RWPE2 (cell line): ENCODE measurements at regions not wholly inside any gene's neighbourhood (a gene's known extent, or its start where the extent isn't known, plus 50 kb on each side); places are given as distances from the start of the nearest gene placed in this dataset.

Experiments used
- ATAC-seq: fragments of 200-7000 bp; cut with Tn5 transposase; 3 replicates; pipeline ENCODE4 v1.9.1; 2021; ENCODE audit warnings: low read depth
- DNase-seq: peaks from one replicate; pipeline ENCODE4 v3.0.0-alpha.2; 2020; ENCODE audit warnings: low spot score
- H3K27ac ChIP-seq: fragments of 450-650 bp; 2 replicates; pipeline ENCODE4 v1.5.1; 2017; ENCODE audit warnings: mild to moderate bottlenecking; ENCODE audit not compliant: poor library complexity, severe bottlenecking
- H3K27me3 ChIP-seq: fragments of 250-450 bp; sonication (Bioruptor Pico); 2 replicates; pipeline ENCODE4 v1.5.1; 2021; ENCODE audit warnings: mild to moderate bottlenecking, moderate library complexity; ENCODE audit not compliant: insufficient read depth, poor library complexity, severe bottlenecking
- H3K36me3 ChIP-seq: fragments of 250-450 bp; sonication (Bioruptor Pico); 2 replicates; pipeline ENCODE4 v1.5.1; 2020; ENCODE audit warnings: low read depth, mild to moderate bottlenecking, moderate library complexity
- H3K4me1 ChIP-seq: fragments of 250-450 bp; sonication (Bioruptor Pico); 2 replicates; pipeline ENCODE4 v1.5.1; 2021; ENCODE audit warnings: mild to moderate bottlenecking, moderate library complexity; ENCODE audit not compliant: insufficient read depth, poor library complexity, severe bottlenecking
- H3K4me3 ChIP-seq: fragments of 250-450 bp; sonication (Bioruptor Pico); 2 replicates; pipeline ENCODE4 v1.5.1; 2021; ENCODE audit warnings: mild to moderate bottlenecking, moderate library complexity; ENCODE audit not compliant: severe bottlenecking
- H3K9me3 ChIP-seq: fragments of 250-450 bp; sonication (Bioruptor Pico); 2 replicates; pipeline ENCODE4 v1.5.1; 2021; ENCODE audit warnings: mild to moderate bottlenecking, moderate library complexity; ENCODE audit not compliant: severe bottlenecking
- TF ChIP-seq, protein P1 (sequence below): fragments of 450-650 bp; IDR thresholded peaks from one replicate; pipeline ENCODE4 v1.5.1; 2017; ENCODE audit warnings: mild to moderate bottlenecking, moderate library complexity; ENCODE audit not compliant: poor library complexity, severe bottlenecking

DNA sequence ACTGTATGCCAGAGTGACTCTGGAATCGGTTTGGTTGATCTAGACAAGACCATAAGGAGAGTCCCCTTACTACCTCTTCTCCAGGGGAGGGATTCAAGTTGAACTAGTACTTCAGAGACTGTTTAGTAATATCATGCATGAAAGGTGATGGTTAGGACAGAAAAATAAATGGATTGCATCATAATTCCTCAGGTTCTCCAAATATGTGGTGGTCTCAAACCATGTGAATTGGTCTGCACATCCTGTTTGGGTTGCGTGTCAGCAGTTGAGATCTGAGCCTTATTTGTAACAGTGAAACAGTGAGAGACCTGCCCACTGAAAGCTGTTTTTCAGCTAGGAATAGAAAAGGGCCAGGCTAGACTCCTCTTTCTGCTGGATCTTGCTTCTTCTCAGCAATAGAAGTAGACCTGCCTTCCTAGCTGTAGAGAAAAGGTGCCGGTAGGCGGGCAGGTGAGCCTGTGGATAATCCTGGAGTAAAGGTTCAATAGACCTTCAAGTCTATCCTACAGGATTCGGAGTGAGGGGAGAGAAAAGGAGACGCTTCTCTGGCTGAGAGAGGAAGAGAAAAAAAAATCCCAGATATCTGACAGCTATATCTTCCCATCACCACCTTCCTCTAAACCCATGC is 258.5 kb upstream of the E2F7 start:
- Histone ChIP-seq H3K36me3 (no peaks in the 10 kb centered on the region), H3K4me1 (no peaks in the 10 kb centered on the region), H3K27me3 (peaks cover 23% of the 10 kb centered on the region), H3K9me3 (no peaks in the 10 kb centered on the region), H3K4me3 (no peak overlapping the region), H3K27ac (no peak overlapping the region)
- no peak for DNase-seq
- TF ChIP-seq, protein P1, sequence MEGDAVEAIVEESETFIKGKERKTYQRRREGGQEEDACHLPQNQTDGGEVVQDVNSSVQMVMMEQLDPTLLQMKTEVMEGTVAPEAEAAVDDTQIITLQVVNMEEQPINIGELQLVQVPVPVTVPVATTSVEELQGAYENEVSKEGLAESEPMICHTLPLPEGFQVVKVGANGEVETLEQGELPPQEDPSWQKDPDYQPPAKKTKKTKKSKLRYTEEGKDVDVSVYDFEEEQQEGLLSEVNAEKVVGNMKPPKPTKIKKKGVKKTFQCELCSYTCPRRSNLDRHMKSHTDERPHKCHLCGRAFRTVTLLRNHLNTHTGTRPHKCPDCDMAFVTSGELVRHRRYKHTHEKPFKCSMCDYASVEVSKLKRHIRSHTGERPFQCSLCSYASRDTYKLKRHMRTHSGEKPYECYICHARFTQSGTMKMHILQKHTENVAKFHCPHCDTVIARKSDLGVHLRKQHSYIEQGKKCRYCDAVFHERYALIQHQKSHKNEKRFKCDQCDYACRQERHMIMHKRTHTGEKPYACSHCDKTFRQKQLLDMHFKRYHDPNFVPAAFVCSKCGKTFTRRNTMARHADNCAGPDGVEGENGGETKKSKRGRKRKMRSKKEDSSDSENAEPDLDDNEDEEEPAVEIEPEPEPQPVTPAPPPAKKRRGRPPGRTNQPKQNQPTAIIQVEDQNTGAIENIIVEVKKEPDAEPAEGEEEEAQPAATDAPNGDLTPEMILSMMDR, result no peak
- ATAC-seq, result no peak

- no peak for ATAC-seq
- peaks cover 4% of the 10 kb centered on the region for H3K27me3 ChIP-seq
- H3K9me3 ChIP-seq, result no peaks in the 10 kb centered on the region
- no peaks in the 10 kb centered on the region for H3K4me1 ChIP-seq
- H3K4me3 ChIP-seq, result no peak overlapping the region
- no peaks in the 10 kb centered on the region for H3K36me3 ChIP-seq
- TF ChIP-seq, protein P1, result no peak
- no peak overlapping the region for H3K27ac ChIP-seq
- no peak for DNase-seq
Measured at GRCh38 chr12:77319166-77319565, 253.8 kb upstream of the E2F7 start.

- no peaks in the 10 kb centered on the region for H3K36me3 ChIP-seq
- ATAC-seq, result no peak
- TF ChIP-seq, protein P1, result no peak
Measured at GRCh38 chr12:77315407-77315806, 250.0 kb upstream of the E2F7 start.

DNA sequence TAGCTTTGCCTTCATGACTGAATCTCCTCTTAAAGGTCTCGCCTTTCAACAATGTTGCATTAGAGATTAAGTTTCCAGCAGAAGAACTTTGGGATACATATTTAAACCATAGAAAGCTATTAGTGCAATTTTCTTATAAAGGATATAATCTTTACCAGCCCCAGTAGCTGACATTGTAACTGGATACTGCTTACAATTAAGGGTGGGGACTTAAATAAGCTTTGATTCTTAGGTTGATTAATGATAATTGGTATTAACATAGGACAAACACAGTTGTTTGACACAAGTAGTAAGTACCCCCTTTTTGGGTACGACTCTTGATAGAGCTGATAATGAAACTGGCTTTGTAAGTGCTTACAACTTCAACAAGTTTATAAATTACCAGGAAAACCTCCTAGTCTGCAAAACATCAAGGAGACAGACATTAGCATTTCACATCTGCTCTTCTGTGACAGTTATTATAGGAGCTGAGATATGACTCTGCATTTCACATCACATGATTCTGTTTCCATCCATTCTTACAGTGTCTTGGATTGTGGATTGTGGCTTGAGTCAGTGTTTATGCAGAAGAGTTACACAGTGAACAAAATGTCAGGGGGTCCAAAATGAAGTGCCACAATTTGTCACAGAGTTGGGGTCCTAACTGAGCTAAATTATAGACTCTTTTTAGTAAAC is 249.1 kb upstream of the E2F7 start:
- TF ChIP-seq, protein P1, result no peak
- DNase-seq (no peak), ATAC-seq (no peak)
- H3K36me3 ChIP-seq, result no peaks in the 10 kb centered on the region
- no peak overlapping the region for H3K4me3 ChIP-seq
- H3K4me1 ChIP-seq, result no peaks in the 10 kb centered on the region
- H3K27ac ChIP-seq, result no peak overlapping the region
- peaks cover 4% of the 10 kb centered on the region for H3K27me3 ChIP-seq
- no peaks in the 10 kb centered on the region for H3K9me3 ChIP-seq

More at GRCh38 chr12:77315407-77315806, 250.0 kb upstream of the E2F7 start:
- H3K27ac ChIP-seq, result no peak overlapping the region
- no peaks in the 10 kb centered on the region for H3K4me1 ChIP-seq
- no peak for DNase-seq
- peaks cover 4% of the 10 kb centered on the region for H3K27me3 ChIP-seq
- H3K4me3 ChIP-seq, result no peak overlapping the region
- H3K9me3 ChIP-seq, result no peaks in the 10 kb centered on the region

DNA sequence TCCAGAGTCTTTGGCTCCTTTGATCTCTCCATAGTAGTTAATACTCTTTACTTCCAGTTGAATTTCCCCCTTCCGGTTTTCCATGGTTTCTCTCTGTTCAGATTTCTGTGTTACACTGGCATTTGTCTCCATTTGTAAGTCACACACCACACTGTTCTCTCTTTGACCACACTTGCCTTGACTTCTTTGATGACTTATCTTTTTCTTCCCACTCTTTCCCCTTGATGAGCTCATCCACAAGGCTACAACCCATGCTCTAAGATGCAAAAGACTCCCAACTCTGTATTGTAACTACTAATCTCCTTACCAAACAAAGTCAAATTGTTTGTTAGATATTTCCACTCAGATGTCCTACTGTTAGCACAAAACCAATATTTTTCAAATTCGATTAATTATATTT is 242.7 kb upstream of the E2F7 start:
- H3K4me3 ChIP-seq, result no peak overlapping the region
- H3K4me1 ChIP-seq, result no peaks in the 10 kb centered on the region
- DNase-seq (no peak), ATAC-seq (no peak)
- TF ChIP-seq, protein P1, result no peak
- no peaks in the 10 kb centered on the region for H3K9me3 ChIP-seq
- H3K36me3 ChIP-seq, result no peaks in the 10 kb centered on the region
- H3K27ac ChIP-seq, result no peak overlapping the region
- no peaks in the 10 kb centered on the region for H3K27me3 ChIP-seq
